IPS-15b (cell line): ENCODE measurements at regions not wholly inside any gene's neighbourhood (a gene's known extent, or its start where the extent isn't known, plus 50 kb on each side); places are given as distances from the start of the nearest gene placed in this dataset.
"Not testable (repeated sequence)": the region's sequence is repeated elsewhere in the genome, so short reads cannot be mapped to it uniquely, and the experiment has no call there.

Experiments
- H3K27me3 ChIP-seq: one replicate; pipeline ENCODE4 v1.6.1; 2013; ENCODE audit warnings: low read length; ENCODE audit not compliant: control insufficient read depth, insufficient read depth
- H3K36me3 ChIP-seq: one replicate; pipeline ENCODE4 v1.6.1; 2013; ENCODE audit warnings: low read length; ENCODE audit not compliant: control insufficient read depth, insufficient read depth
- H3K4me1 ChIP-seq: one replicate; pipeline ENCODE4 v1.6.1; 2013; ENCODE audit warnings: mild to moderate bottlenecking, low read length; ENCODE audit not compliant: control insufficient read depth, insufficient read depth
- H3K4me3 ChIP-seq: one replicate; pipeline ENCODE4 v1.5.1; 2013; ENCODE audit warnings: low read depth, low read length
- H3K9ac ChIP-seq: one replicate; pipeline ENCODE4 v1.6.1; 2013; ENCODE audit warnings: low read depth, mild to moderate bottlenecking, low read length
- H3K9me3 ChIP-seq: one replicate; pipeline ENCODE4 v1.6.1; 2013; ENCODE audit warnings: mild to moderate bottlenecking, low read length; ENCODE audit not compliant: control insufficient read depth, insufficient read depth

DNA sequence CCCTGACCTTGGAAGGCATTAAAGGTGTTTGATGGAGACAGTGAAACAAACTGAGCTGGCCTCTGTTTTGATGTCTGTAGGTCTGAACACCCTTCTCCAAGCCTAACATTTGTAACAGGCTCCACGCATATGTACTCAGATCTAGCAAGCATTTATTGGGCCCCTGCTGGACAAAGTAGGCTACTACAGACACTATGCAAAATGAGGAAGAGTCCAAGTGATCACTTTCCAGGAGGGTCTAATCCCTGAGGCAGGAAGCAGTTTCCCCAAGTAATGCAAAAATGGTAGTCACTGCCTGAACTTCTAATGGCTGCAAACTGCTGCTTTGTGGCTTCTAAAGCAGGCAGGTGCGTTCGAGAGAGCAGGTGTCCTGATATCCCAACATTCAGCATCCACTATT lies 405.8 kb downstream of the MED13L start:
- Histone ChIP-seq H3K27me3 (no peaks in the 10 kb centered on the region), H3K36me3 (no peaks in the 10 kb centered on the region), H3K9ac (no peak overlapping the region), H3K4me1 (peaks cover 16% of the 10 kb centered on the region), H3K9me3 (no peaks in the 10 kb centered on the region), H3K4me3 (no peak overlapping the region)

DNA sequence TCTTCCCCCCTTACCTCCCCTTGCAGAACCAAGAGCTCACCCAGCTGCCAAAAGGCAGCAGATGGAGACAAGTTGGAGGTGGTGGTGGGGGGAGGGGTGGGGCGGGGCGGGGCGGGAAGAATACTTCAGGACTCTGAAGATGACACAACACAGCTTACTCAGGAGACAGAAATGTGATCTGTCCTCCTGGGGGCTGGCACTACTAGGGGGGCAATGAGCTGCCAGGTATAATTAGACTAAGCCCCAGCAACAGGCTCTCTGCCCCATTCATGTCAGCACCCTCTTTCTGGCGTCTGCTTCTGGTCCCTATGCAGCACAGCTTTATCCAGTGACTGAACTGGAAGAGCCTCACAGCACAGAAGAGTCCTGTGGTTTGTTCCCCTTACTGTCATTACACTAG lies 407.0 kb downstream of the MED13L start:
- Histone ChIP-seq H3K9me3 (no peaks in the 10 kb centered on the region), H3K9ac (no peak overlapping the region)

DNA sequence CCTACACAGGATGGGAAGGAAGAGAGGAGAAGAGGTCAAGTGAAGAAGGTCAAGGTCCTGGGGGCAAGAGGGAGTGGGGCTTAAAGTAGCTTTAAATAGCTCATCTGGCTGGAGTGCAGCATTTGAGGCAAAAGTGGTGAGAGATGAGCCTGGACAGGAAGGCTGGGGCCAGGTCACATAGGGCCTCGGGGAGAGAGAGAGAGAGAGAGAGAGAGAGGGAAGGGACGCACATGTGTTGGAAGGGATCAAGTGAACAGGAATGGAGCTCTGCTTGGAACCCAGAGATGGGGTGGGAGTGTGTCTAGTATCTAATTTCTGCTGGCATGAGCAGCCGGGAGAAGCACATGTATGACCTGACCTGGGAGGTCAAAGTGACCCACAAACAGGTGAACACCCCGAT lies 407.5 kb downstream of the MED13L start:
- Histone ChIP-seq H3K4me3 (no peak overlapping the region), H3K27me3 (no peaks in the 10 kb centered on the region), H3K4me1 (peaks cover 16% of the 10 kb centered on the region), H3K9me3 (no peaks in the 10 kb centered on the region), H3K36me3 (no peaks in the 10 kb centered on the region), H3K9ac (no peak overlapping the region)

More for the DNA sequence above, 407.0 kb downstream of the MED13L start:
- H3K36me3 ChIP-seq = no peaks in the 10 kb centered on the region
- H3K27me3 ChIP-seq = no peaks in the 10 kb centered on the region
- H3K4me1 ChIP-seq = peaks cover 16% of the 10 kb centered on the region
- H3K4me3 ChIP-seq = no peak overlapping the region

DNA sequence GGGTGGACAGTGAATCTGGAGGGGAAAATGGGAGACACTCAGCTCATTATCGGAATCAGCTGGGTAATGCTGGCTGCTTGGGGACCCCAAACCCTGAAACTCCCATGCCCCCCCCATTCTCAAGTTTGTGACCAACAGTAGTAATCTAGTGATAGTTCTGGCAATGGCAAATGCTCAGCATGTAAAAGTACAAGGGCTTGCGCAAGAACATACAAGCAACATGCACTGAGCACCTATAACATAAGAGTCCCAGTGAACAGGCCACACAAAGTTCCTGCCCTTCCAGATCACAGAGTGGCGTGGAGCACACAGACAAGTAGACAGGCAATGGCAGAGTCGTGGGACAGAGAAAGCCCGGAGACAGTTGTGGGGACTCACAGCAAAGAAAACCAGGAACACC lies 407.9 kb downstream of the MED13L start:
- Histone ChIP-seq H3K36me3 (no peaks in the 10 kb centered on the region), H3K4me1 (peaks cover 16% of the 10 kb centered on the region), H3K27me3 (no peaks in the 10 kb centered on the region), H3K9me3 (no peaks in the 10 kb centered on the region), H3K4me3 (no peak overlapping the region), H3K9ac (no peak overlapping the region)

DNA sequence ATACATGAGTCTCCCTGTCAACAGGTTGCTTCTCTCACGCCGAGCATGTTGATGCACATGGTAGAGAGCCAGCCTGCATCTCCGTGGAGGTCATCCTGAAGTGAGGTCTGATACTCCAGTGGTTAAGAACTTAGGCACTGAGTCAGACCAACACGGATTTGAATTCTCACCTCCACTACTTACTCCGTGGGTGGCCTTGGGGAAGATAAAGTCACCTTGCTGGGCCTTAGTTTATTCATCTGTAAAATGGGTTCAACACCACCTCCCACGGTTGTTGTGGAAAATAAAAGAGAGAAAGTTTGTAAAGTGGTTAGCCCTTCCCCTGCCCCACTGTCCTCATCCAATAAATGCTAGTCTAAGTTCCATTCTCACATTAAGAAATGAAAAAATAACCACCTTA lies 408.9 kb downstream of the MED13L start:
- no peaks in the 10 kb centered on the region for H3K27me3 ChIP-seq
- H3K36me3 ChIP-seq = no peaks in the 10 kb centered on the region
- peaks cover 16% of the 10 kb centered on the region for H3K4me1 ChIP-seq
- H3K9me3 ChIP-seq = no peaks in the 10 kb centered on the region
- no peak overlapping the region for H3K4me3 ChIP-seq
- H3K9ac ChIP-seq = no peak overlapping the region

DNA sequence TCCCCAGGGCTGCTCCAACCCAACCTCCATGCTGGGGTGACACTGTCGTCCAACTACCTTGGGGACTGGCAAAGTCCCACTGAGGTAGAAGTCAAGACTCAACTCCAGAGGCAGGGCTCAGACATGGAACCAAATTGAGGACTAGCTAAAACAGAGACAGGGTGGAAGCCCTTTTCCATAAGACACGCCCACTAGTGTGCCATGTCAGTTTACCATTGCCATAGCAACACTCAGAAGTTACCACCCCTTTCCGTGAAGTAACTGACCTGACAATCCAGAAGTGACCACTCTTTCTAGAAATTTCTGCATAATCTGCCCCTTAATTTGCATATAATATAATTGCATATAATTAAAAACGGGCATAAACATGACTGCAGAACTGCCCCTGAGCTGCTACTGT lies 409.6 kb downstream of the MED13L start:
- H3K9ac ChIP-seq = no peak overlapping the region
- peaks cover 16% of the 10 kb centered on the region for H3K4me1 ChIP-seq
- H3K9me3 ChIP-seq = no peaks in the 10 kb centered on the region
- H3K27me3 ChIP-seq = no peaks in the 10 kb centered on the region
- no peaks in the 10 kb centered on the region for H3K36me3 ChIP-seq
- H3K4me3 ChIP-seq = no peak overlapping the region

DNA sequence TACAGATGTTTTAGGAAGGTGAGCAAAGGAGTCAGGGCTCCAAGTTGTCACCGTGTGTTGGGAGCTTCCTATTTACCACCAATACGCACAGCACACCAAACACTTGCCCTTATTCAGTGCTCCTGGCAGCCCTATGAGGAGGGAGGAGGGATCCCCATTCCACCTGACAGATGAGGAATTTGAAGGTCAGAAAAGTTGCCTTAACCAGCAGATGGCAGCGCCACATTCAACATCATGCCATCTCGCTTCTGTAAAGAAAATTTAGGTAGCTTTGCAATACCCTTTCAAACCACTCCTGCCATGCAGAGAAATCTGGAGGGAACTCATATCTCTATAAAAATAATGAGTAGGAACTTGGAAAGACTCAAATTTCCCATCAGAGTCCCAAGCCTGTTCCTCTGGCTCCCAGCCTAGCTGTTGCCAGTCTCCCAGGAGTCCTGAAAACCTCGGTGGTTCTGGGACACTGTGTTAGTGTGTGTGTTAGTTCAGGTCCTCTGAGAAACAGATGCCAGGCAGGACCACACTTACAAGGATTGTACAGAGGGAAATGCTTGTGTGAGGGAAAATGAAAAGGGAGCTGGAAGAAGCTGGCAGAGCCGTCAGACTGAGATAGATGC lies 410.5 kb downstream of the MED13L start:
- Histone ChIP-seq H3K4me1 (peaks cover 9% of the 10 kb centered on the region), H3K9me3 (no peaks in the 10 kb centered on the region), H3K27me3 (no peaks in the 10 kb centered on the region), H3K4me3 (no peak overlapping the region), H3K9ac (no peak overlapping the region), H3K36me3 (no peaks in the 10 kb centered on the region)

DNA sequence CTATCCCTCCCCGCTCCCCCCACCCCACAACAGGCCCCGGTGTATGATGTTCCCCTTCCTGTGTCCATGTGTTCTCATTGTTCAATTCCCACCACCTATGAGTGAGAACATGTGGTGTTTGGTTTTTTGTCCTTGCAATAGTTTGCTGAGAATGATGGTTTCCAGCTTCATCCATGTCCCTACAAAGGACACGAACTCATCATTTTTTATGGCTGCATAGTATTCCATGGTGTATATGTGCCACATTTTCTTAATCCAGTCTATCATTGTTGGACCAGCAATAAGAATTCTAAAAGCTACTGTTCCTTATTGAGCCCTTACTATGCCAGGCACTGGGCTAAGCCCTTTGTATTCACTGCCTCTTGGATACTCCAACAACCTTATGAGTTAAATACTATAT lies 411.2 kb downstream of the MED13L start:
- H3K4me3 ChIP-seq = not testable (repeated sequence)

DNA sequence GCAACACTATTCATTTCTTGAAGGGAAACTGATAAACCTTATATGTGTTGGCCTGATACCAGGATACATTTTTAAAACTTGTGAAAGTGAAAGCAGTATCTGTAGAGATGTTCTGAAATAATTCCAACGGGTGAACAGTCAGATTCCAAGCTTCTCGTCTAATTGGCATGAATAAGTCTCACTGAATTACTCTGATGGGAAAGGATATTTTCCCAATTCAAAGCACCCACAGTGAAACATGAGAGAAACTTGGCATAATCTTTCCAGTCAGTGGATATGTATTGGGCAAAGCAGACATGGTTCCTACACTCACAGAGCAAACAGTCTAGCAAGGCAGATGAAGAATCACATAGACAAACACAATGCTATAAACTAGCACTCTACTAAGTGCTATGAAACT lies 413.1 kb downstream of the MED13L start:
- no peaks in the 10 kb centered on the region for H3K36me3 ChIP-seq
- no peaks in the 10 kb centered on the region for H3K9me3 ChIP-seq
- peaks cover 6% of the 10 kb centered on the region for H3K4me1 ChIP-seq
- no peak overlapping the region for H3K4me3 ChIP-seq
- H3K27me3 ChIP-seq = no peaks in the 10 kb centered on the region
- H3K9ac ChIP-seq = no peak overlapping the region

More for the DNA sequence above, 411.2 kb downstream of the MED13L start:
- not testable (repeated sequence) for H3K4me1 ChIP-seq, H3K36me3 ChIP-seq, H3K9me3 ChIP-seq, H3K9ac ChIP-seq, H3K27me3 ChIP-seq

DNA sequence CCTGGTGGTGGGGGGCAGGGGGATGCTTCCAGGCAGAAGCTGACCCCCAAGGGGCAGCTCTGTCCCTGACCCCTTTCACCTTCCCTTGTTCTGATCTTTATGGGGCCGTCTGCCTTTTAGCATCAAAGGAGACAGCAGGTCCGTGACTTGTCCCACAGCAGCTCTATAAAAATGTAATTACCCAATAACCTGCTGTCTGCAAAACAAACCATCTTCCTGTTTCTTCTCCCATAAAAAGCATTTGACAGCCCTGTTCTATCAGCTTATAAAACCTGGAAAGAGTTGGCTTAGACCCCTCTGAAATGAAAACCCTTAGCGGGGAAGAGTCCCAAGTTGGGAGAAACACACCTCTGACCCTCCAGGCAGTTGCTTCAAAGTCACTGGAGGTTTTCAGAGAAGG lies 416.9 kb downstream of the MED13L start:
- no peak overlapping the region for H3K4me3 ChIP-seq
- no peaks in the 10 kb centered on the region for H3K9me3 ChIP-seq
- H3K4me1 ChIP-seq = peaks cover 6% of the 10 kb centered on the region
- no peak overlapping the region for H3K9ac ChIP-seq
- H3K27me3 ChIP-seq = no peaks in the 10 kb centered on the region
- no peaks in the 10 kb centered on the region for H3K36me3 ChIP-seq

DNA sequence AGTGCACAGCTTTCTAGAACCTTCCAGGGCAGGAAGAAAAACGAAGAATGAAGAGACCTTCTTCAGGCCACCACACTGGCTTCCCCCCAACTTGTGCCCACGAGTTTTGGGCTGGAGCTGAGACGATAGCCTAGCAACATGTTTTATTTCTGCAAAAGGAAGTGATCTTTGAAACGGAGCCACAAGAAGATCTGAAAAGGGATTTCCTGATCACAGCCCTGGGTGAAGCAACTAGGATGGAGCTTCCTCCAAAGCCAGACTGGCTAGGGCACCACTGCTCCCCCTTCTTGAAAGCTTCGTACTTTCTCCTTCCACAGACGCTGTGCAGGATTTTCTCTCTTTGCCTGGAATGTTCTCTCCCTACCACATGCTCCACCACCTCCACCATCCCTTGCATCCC lies 418.3 kb downstream of the MED13L start:
- H3K4me3 ChIP-seq = no peak overlapping the region
- H3K27me3 ChIP-seq = no peaks in the 10 kb centered on the region
- H3K9me3 ChIP-seq = no peaks in the 10 kb centered on the region
- H3K9ac ChIP-seq = no peak overlapping the region
- no peaks in the 10 kb centered on the region for H3K36me3 ChIP-seq
- peaks cover 6% of the 10 kb centered on the region for H3K4me1 ChIP-seq

DNA sequence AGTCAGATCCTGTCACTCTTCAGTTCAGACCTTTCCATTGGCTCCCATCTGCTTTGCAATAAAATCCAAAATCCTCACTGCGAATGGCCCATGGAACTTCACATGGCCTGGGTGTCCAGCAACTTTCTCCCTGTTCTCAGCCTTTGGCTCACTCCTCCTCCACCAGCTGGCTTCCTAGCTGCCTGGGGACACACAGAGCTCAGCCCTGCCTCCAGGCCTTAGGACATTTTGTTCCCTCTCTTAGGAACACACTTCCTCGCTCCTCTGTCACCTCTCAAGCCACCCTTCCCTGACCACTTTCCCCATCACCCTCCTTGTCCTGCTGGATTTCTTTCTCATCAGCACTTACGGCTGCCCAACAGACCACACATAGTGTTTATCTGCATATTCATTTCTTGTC lies 419.6 kb downstream of the MED13L start:
- Histone ChIP-seq H3K36me3 (no peaks in the 10 kb centered on the region), H3K4me3 (no peak overlapping the region)

More for the DNA sequence above, 419.6 kb downstream of the MED13L start:
- no peak overlapping the region for H3K9ac ChIP-seq
- no peaks in the 10 kb centered on the region for H3K27me3 ChIP-seq
- peaks cover 2% of the 10 kb centered on the region for H3K4me1 ChIP-seq
- H3K9me3 ChIP-seq = no peaks in the 10 kb centered on the region
